K562 (cell line): ENCODE measurements at regions not wholly inside any gene's neighbourhood (a gene's known extent, or its start where the extent isn't known, plus 50 kb on each side); places are given as distances from the start of the nearest gene placed in this dataset.

Experiments
- ATAC-seq: fragments of 200-7000 bp; cut with Tn5 transposase; 3 replicates; pipeline ENCODE4 v1.9.1; 2020; ENCODE audit warnings: moderate library complexity
- BruUV-seq: library from RNA; stranded (reverse); fragments of 400-500 nt; replicated peaks from 2 replicates; lab custom pipeline; 2021; lab: Mats Ljungman, UMichigan
- CTCF ChIA-PET: fragments of 300-600 bp; formaldehyde crosslinking; extraction: SDS; loops from one replicate; lab custom pipeline; 2021; ENCODE audit warnings: low intra/inter-chr PET ratio; lab: Yijun Ruan, JAX
- POLR2A ChIA-PET: fragments of 300-600, 350-650 bp; sonication (Branson Sonifier 250); formaldehyde crosslinking; extraction: SDS; loops from one replicate; lab custom pipeline; 2021; ENCODE audit warnings: antibody characterized with exemption, inconsistent platforms; lab: Yijun Ruan, JAX
- DNase-seq, 4 experiments: peaks; one replicate each; pipeline versions ENCODE4 v3.0.0 to v3.0.0-alpha.2; 2011 to 2018; ENCODE audit warnings: low spot score in 3 of 4, mixed read lengths in 3 of 4; ENCODE audit errors: extremely low read depth in 1 of 4
- FAIRE-seq: peaks from 2 replicates; lab custom pipeline; 2011; peaks lifted over from hg19 to GRCh38; lab: Jason Lieb, UNC
- H2AFZ ChIP-seq: 2 replicates; pipeline ENCODE4 v1.6.0; 2011; ENCODE audit warnings: low read depth, low read length, control low read depth, inconsistent platforms
- H3K27ac ChIP-seq: fragments of 200-600 bp; 3 replicates; pipeline ENCODE4 v1.8.0; 2011; ENCODE audit warnings: low read depth, mild to moderate bottlenecking, control low read depth, inconsistent platforms, low read length, moderate library complexity, mixed read lengths; ENCODE audit errors: extremely low read depth
- H3K27me3 ChIP-seq, 2 experiments: fragments of 300-600 bp in 1 of 2; 2 replicates in 1 of 2; 3 replicates in 1 of 2; pipeline versions ENCODE4 v1.6.0 to v1.8.0; 2011; ENCODE audit warnings: inconsistent platforms in 2 of 2, low read length in 2 of 2, mild to moderate bottlenecking in 1 of 2, mixed read lengths in 1 of 2, moderate library complexity in 1 of 2; ENCODE audit not compliant: control insufficient read depth in 2 of 2, insufficient read depth in 2 of 2
- H3K36me3 ChIP-seq: fragments of 300-600 bp; 3 replicates; pipeline ENCODE4 v1.8.0; 2011; ENCODE audit warnings: mild to moderate bottlenecking, low read length, inconsistent platforms; ENCODE audit not compliant: control insufficient read depth, insufficient read depth
- H3K4me1 ChIP-seq, 2 experiments: fragments of 200-600 bp in 1 of 2; replicated peaks in 1 of 2; 2 replicates in 1 of 2; 3 replicates in 1 of 2; pipeline versions ENCODE4 v1.5.1 to v1.8.0; 2011; ENCODE audit warnings: inconsistent platforms in 2 of 2, low read length in 2 of 2, mild to moderate bottlenecking in 1 of 2, mixed read lengths in 1 of 2, moderate library complexity in 1 of 2; ENCODE audit not compliant: control insufficient read depth in 2 of 2, insufficient read depth in 2 of 2
- H3K4me2 ChIP-seq: 2 replicates; pipeline ENCODE4 v1.6.1; 2011; ENCODE audit warnings: low read length, control low read depth, inconsistent platforms, mixed read lengths; ENCODE audit not compliant: insufficient read depth
- H3K4me3 ChIP-seq: fragments of 200-600 bp; sonication (generic), shearing (Covaris generic); 2 replicates; pipeline ENCODE4 v1.5.1; 2016; ENCODE audit warnings: control low read depth, inconsistent platforms
- H3K79me2 ChIP-seq: fragments of 200-600 bp; 3 replicates; pipeline ENCODE4 v1.8.0; 2011; ENCODE audit warnings: low read length, inconsistent platforms; ENCODE audit not compliant: control insufficient read depth, insufficient read depth
- H3K9ac ChIP-seq, 2 experiments: 2 replicates each; pipeline versions ENCODE4 v1.6.0 to v1.6.1; 2011; ENCODE audit warnings: low read depth in 2 of 2, low read length in 2 of 2, control low read depth in 1 of 2, inconsistent platforms in 1 of 2, mild to moderate bottlenecking in 1 of 2, mixed read lengths in 1 of 2; ENCODE audit not compliant: insufficient read depth in 1 of 2
- H3K9me1 ChIP-seq: one replicate; pipeline ENCODE4 v1.6.0; 2011; ENCODE audit warnings: inconsistent platforms, mild to moderate bottlenecking, low read length, moderate library complexity; ENCODE audit not compliant: control insufficient read depth, insufficient read depth
- H3K9me3 ChIP-seq: replicated peaks from 2 replicates; pipeline ENCODE4 v1.5.1; 2011; ENCODE audit warnings: low read depth, low read length, inconsistent platforms; ENCODE audit not compliant: control insufficient read depth, insufficient read depth
- H4K20me1 ChIP-seq: replicated peaks from 2 replicates; pipeline ENCODE4 v1.6.1; 2011; ENCODE audit warnings: low read length, inconsistent platforms, mixed read lengths; ENCODE audit not compliant: control insufficient read depth, insufficient read depth
- CTCFL ChIP-seq: IDR thresholded peaks from 2 replicates; pipeline ENCODE4 v1.6.1; 2011; ENCODE audit warnings: borderline replicate concordance, low read depth, mild to moderate bottlenecking, moderate library complexity, low read length; ENCODE audit not compliant: insufficient read depth, poor library complexity, severe bottlenecking
- NR1H2 ChIP-seq: sonication (generic); formaldehyde crosslinking; IDR thresholded peaks from 2 replicates; pipeline ENCODE4 v1.4.0; 2020; ENCODE audit warnings: mild to moderate bottlenecking, missing genetic modification reagents
- NRF1 ChIP-seq, 2 experiments: fragments of 450-650 bp; IDR thresholded peaks in 1 of 2; conservative IDR thresholded peaks in 1 of 2; 2 replicates each; pipeline ENCODE4 v1.6.1; 2014; ENCODE audit warnings: mild to moderate bottlenecking in 2 of 2
- TEAD1 ChIP-seq, 2 experiments: fragments of 450-650 bp in 1 of 2; sonication (generic) in 1 of 2; formaldehyde crosslinking; IDR thresholded peaks; 2 replicates each; pipeline versions ENCODE4 v1.4.0 to v1.8.0; 2020 to 2022; ENCODE audit warnings: mild to moderate bottlenecking in 2 of 2, missing genetic modification reagents in 1 of 2
- ZHX1 ChIP-seq: fragments of 150-350 bp; conservative IDR thresholded peaks from 2 replicates; pipeline ENCODE4 v1.6.1; 2014; ENCODE audit warnings: low read length
- ZNF584 ChIP-seq: fragments of 200-800 bp; sonication (Bioruptor generic); IDR thresholded peaks from 2 replicates; pipeline ENCODE4 v1.6.1; 2016; ENCODE audit warnings: low read depth, mild to moderate bottlenecking, missing genetic modification characterization, missing compliant biosample characterization
- WGBS: fragments of 100-300 bp; shearing (Covaris generic); methylation state at CpG from one replicate; pipeline ENCODE4 v1.1.6; 2016; ENCODE audit warnings: low coverage, mixed read lengths; ENCODE audit not compliant: insufficient coverage; ENCODE audit errors: missing lambda C conversion rate; 5-methylcytosine and 5-hydroxymethylcytosine counted together
- in situ Hi-C: fragments of 300-500 bp; cut with MboI; formaldehyde crosslinking; loops from 4 replicates; pipeline ENCODE4 v1.15.0; 2018; ENCODE audit warnings: inconsistent platforms, mixed read lengths
- intact Hi-C: fragments of 100-400 bp; cut with micrococcal nuclease; formaldehyde crosslinking; loops from 2 replicates; pipeline ENCODE4 v1.14.2; 2022

DNA sequence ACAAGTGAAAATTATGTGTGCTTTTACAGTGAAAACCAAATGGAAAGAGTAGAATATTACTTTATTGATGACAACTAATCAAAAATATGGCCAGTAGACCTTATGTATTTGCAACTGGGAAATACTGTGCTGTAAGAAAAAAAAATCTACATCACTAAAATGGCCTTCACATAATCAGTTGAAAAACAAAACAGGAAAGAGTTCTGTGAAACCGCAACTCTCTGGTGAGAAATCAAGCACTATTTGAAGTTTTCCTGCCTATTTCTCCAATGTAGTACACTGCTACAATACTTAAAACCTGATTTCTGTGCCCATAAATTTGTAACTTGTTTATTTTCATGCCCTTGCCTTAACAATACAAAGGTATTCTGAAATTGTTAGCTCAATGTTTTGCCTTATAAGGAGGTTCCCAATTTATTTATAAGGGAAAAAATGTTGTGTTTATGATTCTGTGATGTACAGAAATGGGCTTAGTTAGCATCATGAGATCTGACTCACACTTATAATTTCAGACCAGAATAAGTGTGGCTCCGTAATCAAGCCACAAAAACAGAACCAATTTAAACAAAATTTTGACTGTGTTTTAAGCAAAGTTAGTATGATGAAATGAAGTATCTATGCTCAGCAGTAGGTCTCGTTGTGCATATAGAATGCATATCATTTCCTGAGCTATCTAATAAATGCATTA, 147.1 kb downstream of the FAT4 start:
- H3K9me1 ChIP-seq, result no peaks in the 10 kb centered on the region
- TF ChIP-seq CTCFL, result no peak
- no peak for TF ChIP-seq TEAD1 (CRISPR knock-in tag; IDR thresholded peaks at IDR 0.05)
- TF ChIP-seq ZHX1, result no peak
- no peak for TF ChIP-seq ZNF584 (CRISPR knock-in tag)
- TF ChIP-seq NRF1 (conservative IDR thresholded peaks at IDR 0.05 in 1 of 2, IDR thresholded peaks at IDR 0.05 in 1 of 2), result no peak
- TF ChIP-seq NR1H2 (CRISPR knock-in tag), result no peak
- no peak overlapping the region for H3K9ac ChIP-seq
- DNase-seq, result no peak
- no TSS peak for BruUV-seq
- H3K9me3 ChIP-seq, result no peaks in the 10 kb centered on the region
- H3K27me3 ChIP-seq, result no peaks in the 10 kb centered on the region
- H3K4me2 ChIP-seq, result no peak overlapping the region
- H3K36me3 ChIP-seq, result no peaks in the 10 kb centered on the region
- intact Hi-C loops, result no loop called here
- no peak for ATAC-seq
- no peaks in the 10 kb centered on the region for H3K79me2 ChIP-seq
- ChIA-PET POLR2A (no interaction called here), CTCF (no interaction called here)
- in situ Hi-C loops, result no loop called here
- no peak overlapping the region for H3K4me3 ChIP-seq
- FAIRE-seq, result no peak
- WGBS, result 0% methylated on average over 3 of the region's 3 CpGs
- H3K27ac ChIP-seq, result no peak overlapping the region
- no peaks in the 10 kb centered on the region for H4K20me1 ChIP-seq
- H3K4me1 ChIP-seq, result no peaks in the 10 kb centered on the region
- H2AFZ ChIP-seq, result no peak overlapping the region
